ENCODE measurements at regions not wholly inside any gene's neighbourhood (a gene's known extent, or its start where the extent isn't known, plus 50 kb on each side); places are given as distances from the start of the nearest gene placed in this dataset.

DNA sequence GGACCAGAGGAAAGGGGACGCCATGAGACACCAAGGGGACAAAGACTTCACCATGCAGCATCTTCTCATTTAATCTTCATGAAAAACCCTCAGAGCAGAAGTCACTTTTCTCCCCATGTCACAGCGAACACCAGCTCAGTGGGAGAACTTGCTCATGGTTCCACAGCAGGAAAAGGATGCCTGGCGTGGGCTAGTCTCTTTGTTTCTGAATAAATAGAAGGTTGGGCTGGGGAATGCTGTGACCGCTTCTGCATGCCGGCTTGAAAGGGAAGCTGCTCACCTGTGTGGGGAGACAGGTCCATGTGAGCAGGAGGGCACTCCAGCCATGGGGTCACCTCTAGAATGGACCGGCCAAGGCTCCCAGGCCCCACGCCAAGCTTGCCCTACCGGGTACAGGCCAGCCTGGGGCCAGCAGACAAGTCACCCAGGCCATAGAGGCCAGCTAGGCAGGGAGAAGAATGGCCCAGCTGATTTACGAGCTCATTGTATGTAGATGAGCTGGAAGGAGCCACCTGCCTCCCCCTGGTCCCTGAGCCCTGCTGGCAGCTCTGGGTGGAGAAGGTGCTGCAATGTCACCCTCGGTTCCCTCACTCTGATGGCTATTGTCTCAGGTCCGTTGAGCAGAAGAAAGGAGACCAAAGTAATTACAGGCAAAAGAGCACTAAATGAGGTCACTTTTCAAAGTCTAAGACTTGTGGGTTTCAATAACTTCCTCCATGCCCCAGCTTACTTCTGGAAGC is 82.0 kb upstream of the PDZD8 start:
- peaks cover 40% of the 10 kb centered on the region for H3K4me1 ChIP-seq
- 76% methylated on average over 11 of the region's 11 CpGs for WGBS (ENCODE audit: missing lambda C conversion rate)
- no peak overlapping the region for H3K4me3 ChIP-seq
- TF ChIP-seq EHMT2 (IDR thresholded peaks at IDR 0.05; ENCODE audit: low read depth) = no peak
- TF ChIP-seq MAFK (IDR thresholded peaks at IDR 0.05; ENCODE audit: partially characterized antibody) = no peak
- no peak for TF ChIP-seq BHLHE40 (IDR thresholded peaks at IDR 0.05; ENCODE audit: low read depth, low read length)
- no peak for TF ChIP-seq ESRRA (IDR thresholded peaks at IDR 0.05; ENCODE audit: borderline replicate concordance, low read length)
- TF ChIP-seq USF2 (IDR thresholded peaks at IDR 0.05) = no peak
- TF ChIP-seq, protein P1, sequence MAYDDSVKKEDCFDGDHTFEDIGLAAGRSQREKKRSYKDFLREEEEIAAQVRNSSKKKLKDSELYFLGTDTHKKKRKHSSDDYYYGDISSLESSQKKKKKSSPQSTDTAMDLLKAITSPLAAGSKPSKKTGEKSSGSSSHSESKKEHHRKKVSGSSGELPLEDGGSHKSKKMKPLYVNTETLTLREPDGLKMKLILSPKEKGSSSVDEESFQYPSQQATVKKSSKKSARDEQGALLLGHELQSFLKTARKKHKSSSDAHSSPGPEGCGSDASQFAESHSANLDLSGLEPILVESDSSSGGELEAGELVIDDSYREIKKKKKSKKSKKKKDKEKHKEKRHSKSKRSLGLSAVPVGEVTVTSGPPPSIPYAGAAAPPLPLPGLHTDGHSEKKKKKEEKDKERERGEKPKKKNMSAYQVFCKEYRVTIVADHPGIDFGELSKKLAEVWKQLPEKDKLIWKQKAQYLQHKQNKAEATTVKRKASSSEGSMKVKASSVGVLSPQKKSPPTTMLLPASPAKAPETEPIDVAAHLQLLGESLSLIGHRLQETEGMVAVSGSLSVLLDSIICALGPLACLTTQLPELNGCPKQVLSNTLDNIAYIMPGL (CRISPR knock-in tag; IDR thresholded peaks at IDR 0.05; ENCODE audit: borderline replicate concordance) = no peak
- no peak for TF ChIP-seq KDM1A (IDR thresholded peaks at IDR 0.05; ENCODE audit: low read depth)
- TF ChIP-seq NFE2L2 (conservative IDR thresholded peaks at IDR 0.05; ENCODE audit: low read length) = no peak
- no peak for TF ChIP-seq HOXA7 (CRISPR knock-in tag; IDR thresholded peaks at IDR 0.05)
- no peak for TF ChIP-seq CBX2 (IDR thresholded peaks at IDR 0.05; ENCODE audit: borderline replicate concordance, low read depth)
- TF ChIP-seq SREBF2 (IDR thresholded peaks at IDR 0.05) = no peak
- no peak for TF ChIP-seq PHF8 (IDR thresholded peaks at IDR 0.05; ENCODE audit: borderline replicate concordance, low read depth)
- no peak for TF ChIP-seq CTCF (IDR thresholded peaks at IDR 0.05)
- TF ChIP-seq BCL3 (IDR thresholded peaks at IDR 0.05) = no peak
- no peak for TF ChIP-seq TP53 (CRISPR knock-in tag; IDR thresholded peaks at IDR 0.05)
- no peak for TF ChIP-seq CBX8 (IDR thresholded peaks at IDR 0.05)
- TF ChIP-seq ZNF302 (CRISPR knock-in tag; IDR thresholded peaks at IDR 0.05) = no peak
- no peak for TF ChIP-seq TFCP2L1 (CRISPR knock-in tag; IDR thresholded peaks at IDR 0.05)
- TF ChIP-seq JUNB (IDR thresholded peaks at IDR 0.05) = no peak
- TF ChIP-seq RNF2 (IDR thresholded peaks at IDR 0.05; ENCODE audit: borderline replicate concordance, low read depth) = no peak
- peaks cover 17% of the 10 kb centered on the region; the same call in 2 of the 3 replicates for H3K9me3 ChIP-seq
- no peak overlapping the region for H3K4me2 ChIP-seq
- peak overlapping the region in 1 of 2 experiments; percentile 27; a peak in 2 of 6 replicates for H3K27ac ChIP-seq
- ATAC-seq (no peak), DNase-seq (ENCODE audit: low read depth in 1 of 2, low spot score in 1 of 2) (no peak), FAIRE-seq (no peak)
- POLR2A ChIA-PET = no interaction called here
- CTCF ChIA-PET = interaction anchor here (1.2 to 3.5 kb wide), 5 partner anchors 9 to 137 kb away, joined by 3 to 20 read pairs (median 5); no protein-coding TSS in a partner anchor

- ATAC-seq (no peak), DNase-seq (ENCODE audit: low read depth in 1 of 2, low spot score in 1 of 2) (no peak), FAIRE-seq (no peak)
- TF ChIP-seq FOSL2 (IDR thresholded peaks at IDR 0.05) (no peak), FOSL2 (CRISPR knock-in tag; IDR thresholded peaks at IDR 0.05) (no peak), KDM1A (IDR thresholded peaks at IDR 0.05; ENCODE audit: low read depth) (no peak), PBX3 (IDR thresholded peaks at IDR 0.05) (no peak), PHF8 (IDR thresholded peaks at IDR 0.05; ENCODE audit: borderline replicate concordance, low read depth) (no peak), RFX5 (IDR thresholded peaks at IDR 0.05) (no peak), TFCP2L1 (CRISPR knock-in tag; IDR thresholded peaks at IDR 0.05) (no peak), EP300 (IDR thresholded peaks at IDR 0.05) (no peak), TP53 (CRISPR knock-in tag; IDR thresholded peaks at IDR 0.05) (no peak), FOXS1 (CRISPR knock-in tag; IDR thresholded peaks at IDR 0.05) (no peak), HDAC2 (IDR thresholded peaks at IDR 0.05) (no peak), MAZ (IDR thresholded peaks at IDR 0.05; ENCODE audit: borderline replicate concordance, low read depth, low read length) (no peak), MAFK (IDR thresholded peaks at IDR 0.05; ENCODE audit: partially characterized antibody) (no peak), MYC (IDR thresholded peaks at IDR 0.05; ENCODE audit: borderline replicate concordance, low read length) (no peak)
- TF ChIP-seq, protein P2, sequence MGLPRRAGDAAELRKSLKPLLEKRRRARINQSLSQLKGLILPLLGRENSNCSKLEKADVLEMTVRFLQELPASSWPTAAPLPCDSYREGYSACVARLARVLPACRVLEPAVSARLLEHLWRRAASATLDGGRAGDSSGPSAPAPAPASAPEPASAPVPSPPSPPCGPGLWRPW (IDR thresholded peaks at IDR 0.05) = no peak
- TF ChIP-seq, protein P3, sequence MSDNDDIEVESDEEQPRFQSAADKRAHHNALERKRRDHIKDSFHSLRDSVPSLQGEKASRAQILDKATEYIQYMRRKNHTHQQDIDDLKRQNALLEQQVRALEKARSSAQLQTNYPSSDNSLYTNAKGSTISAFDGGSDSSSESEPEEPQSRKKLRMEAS (IDR thresholded peaks at IDR 0.05) = no peak
- ChIA-PET POLR2A (interaction anchor here (1.2 kb wide), 1 partner anchor 13 kb away, joined by 3 read pairs; no protein-coding TSS in a partner anchor), CTCF (interaction anchor here (0.7 to 1.6 kb wide), 2 partner anchors 13 to 41 kb away, joined by 3 to 14 read pairs; no protein-coding TSS in a partner anchor)
- no peak overlapping the region for H3K4me3 ChIP-seq
- peaks cover 17% of the 10 kb centered on the region; the same call in 2 of the 3 replicates for H3K9me3 ChIP-seq
- WGBS (ENCODE audit: missing lambda C conversion rate) = 58% methylated on average over 5 of the region's 5 CpGs
- H3K27ac ChIP-seq = no peak overlapping the region; a peak in 1 of 6 replicates
- peaks cover 24% of the 10 kb centered on the region; the same call in 2 of the 3 replicates for H3K4me1 ChIP-seq
- H3K4me2 ChIP-seq = no peak overlapping the region
These were observed 80.1 kb upstream of the PDZD8 start for GRCh38 chr10:117455346-117455745.

Measured in A549 (cell line).